ENCODE measurements at regions not wholly inside any gene's neighbourhood (a gene's known extent, or its start where the extent isn't known, plus 50 kb on each side); places are given as distances from the start of the nearest gene placed in this dataset.

DNA sequence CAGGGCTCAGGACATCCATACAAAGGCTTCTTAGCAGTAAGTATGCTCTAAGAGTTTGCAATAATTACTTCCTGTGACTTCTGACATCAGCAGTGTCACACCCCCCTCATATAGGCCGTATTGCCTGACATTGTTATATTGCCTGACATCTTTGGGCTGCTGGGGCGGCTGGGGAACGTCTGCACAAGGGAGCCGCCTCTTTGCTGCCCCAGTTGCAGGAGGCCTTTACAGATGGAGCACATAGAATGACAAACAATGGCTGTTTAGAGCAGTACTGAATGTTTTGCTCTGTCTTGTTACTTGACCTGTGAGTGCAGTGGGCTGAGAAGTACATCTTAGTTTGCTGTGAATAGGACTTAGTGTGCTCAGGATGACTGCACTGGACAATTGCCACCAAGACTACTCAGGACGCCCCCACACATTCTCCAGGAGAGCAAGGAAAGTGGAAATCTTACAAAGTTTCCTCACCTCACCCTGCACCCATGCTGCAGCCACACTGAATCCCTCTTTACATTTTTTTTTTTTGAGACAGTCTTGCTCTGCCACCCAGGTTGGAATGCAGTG lies 65.4 kb upstream of the SPOCK1 start:
- no peaks in the 10 kb centered on the region for H3K4me1 ChIP-seq (ENCODE audit: insufficient read depth, low read length)
- BruUV-seq (replicated peaks) = no TSS peak
- H3K4me3 ChIP-seq (replicated peaks in 1 of 3; ENCODE audit: insufficient read depth in 1 of 3, low read depth in 2 of 3, low read length in 3 of 3) = no peak overlapping the region
- H3K9me3 ChIP-seq (ENCODE audit: low read length) = no peaks in the 10 kb centered on the region
- in situ Hi-C loops (cut with HindIII; ENCODE audit: extremely low pct_ligation_motif_present, low pct_unique_long_range_greater_than_20kb) (no loop called here), intact Hi-C loops (cut with micrococcal nuclease; ENCODE audit: unreplicated experiment) (no loop called here)
- no peaks in the 10 kb centered on the region for H3K79me2 ChIP-seq (ENCODE audit: insufficient read depth, low read length)
- H3K36me3 ChIP-seq (replicated peaks in 1 of 2; ENCODE audit: control insufficient read depth in 1 of 2, insufficient read depth in 2 of 2, low read length in 2 of 2) = no peaks in the 10 kb centered on the region
- no peak overlapping the region for H3K27ac ChIP-seq (ENCODE audit: extremely low read length, insufficient read depth, low read length)
- H3K4me2 ChIP-seq (ENCODE audit: low read depth, low read length) = no peak overlapping the region
- peaks cover 0 to 28% of the 10 kb centered on the region in 2 experiments; a peak in 3 of 5 replicates for H3K27me3 ChIP-seq (ENCODE audit: control insufficient read depth in 1 of 2, insufficient read depth in 2 of 2, low read length in 2 of 2)
- no peak overlapping the region for H3K9ac ChIP-seq (ENCODE audit: insufficient read depth, low read depth, low read length)
- no peaks in the 10 kb centered on the region; the same call in 1 of the 2 replicates for H4K20me1 ChIP-seq (ENCODE audit: insufficient read depth, low read length)
- TF ChIP-seq ZNF768 (CRISPR knock-in tag; IDR thresholded peaks at IDR 0.05) (no peak), NCOA1 (CRISPR knock-in tag; IDR thresholded peaks at IDR 0.05) (no peak), SPEN (CRISPR knock-in tag; IDR thresholded peaks at IDR 0.05; ENCODE audit: low read depth) (no peak), ZNF33A (CRISPR knock-in tag; IDR thresholded peaks at IDR 0.05; ENCODE audit: borderline replicate concordance) (no peak)
- TF ChIP-seq, protein P1, sequence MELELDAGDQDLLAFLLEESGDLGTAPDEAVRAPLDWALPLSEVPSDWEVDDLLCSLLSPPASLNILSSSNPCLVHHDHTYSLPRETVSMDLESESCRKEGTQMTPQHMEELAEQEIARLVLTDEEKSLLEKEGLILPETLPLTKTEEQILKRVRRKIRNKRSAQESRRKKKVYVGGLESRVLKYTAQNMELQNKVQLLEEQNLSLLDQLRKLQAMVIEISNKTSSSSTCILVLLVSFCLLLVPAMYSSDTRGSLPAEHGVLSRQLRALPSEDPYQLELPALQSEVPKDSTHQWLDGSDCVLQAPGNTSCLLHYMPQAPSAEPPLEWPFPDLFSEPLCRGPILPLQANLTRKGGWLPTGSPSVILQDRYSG (CRISPR knock-in tag; IDR thresholded peaks at IDR 0.05) = no peak
- TF ChIP-seq, protein P2, sequence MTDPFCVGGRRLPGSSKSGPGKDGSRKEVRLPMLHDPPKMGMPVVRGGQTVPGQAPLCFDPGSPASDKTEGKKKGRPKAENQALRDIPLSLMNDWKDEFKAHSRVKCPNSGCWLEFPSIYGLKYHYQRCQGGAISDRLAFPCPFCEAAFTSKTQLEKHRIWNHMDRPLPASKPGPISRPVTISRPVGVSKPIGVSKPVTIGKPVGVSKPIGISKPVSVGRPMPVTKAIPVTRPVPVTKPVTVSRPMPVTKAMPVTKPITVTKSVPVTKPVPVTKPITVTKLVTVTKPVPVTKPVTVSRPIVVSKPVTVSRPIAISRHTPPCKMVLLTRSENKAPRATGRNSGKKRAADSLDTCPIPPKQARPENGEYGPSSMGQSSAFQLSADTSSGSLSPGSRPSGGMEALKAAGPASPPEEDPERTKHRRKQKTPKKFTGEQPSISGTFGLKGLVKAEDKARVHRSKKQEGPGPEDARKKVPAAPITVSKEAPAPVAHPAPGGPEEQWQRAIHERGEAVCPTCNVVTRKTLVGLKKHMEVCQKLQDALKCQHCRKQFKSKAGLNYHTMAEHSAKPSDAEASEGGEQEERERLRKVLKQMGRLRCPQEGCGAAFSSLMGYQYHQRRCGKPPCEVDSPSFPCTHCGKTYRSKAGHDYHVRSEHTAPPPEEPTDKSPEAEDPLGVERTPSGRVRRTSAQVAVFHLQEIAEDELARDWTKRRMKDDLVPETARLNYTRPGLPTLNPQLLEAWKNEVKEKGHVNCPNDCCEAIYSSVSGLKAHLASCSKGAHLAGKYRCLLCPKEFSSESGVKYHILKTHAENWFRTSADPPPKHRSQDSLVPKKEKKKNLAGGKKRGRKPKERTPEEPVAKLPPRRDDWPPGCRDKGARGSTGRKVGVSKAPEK (CRISPR knock-in tag; IDR thresholded peaks at IDR 0.05; ENCODE audit: borderline replicate concordance) = no peak
- ChIA-PET CTCF (ENCODE audit: low intra/inter-chr PET ratio, low total read pairs) (no interaction called here), POLR2A (no interaction called here)
- DNase-seq (ENCODE audit: low spot score) (no peak), FAIRE-seq (no peak), ATAC-seq (no peak)
- no peak overlapping the region for H2AFZ ChIP-seq (ENCODE audit: low read length)
- WGBS (ENCODE audit: low lambda C conversion rate) = 6% methylated on average over 3 of the region's 5 CpGs

All from HepG2 (cell line).